Muscle of arm (tissue), 1 donor: ENCODE measurements at regions not wholly inside any gene's neighbourhood (a gene's known extent, or its start where the extent isn't known, plus 50 kb on each side); places are given as distances from the start of the nearest gene placed in this dataset.
"Not testable (repeated sequence)": the region's sequence is repeated elsewhere in the genome, so short reads cannot be mapped to it uniquely, and the experiment has no call there.

Experiments used
- DNase-seq: peaks from one replicate; pipeline ENCODE4 v3.0.0-alpha.2; 2013

DNA sequence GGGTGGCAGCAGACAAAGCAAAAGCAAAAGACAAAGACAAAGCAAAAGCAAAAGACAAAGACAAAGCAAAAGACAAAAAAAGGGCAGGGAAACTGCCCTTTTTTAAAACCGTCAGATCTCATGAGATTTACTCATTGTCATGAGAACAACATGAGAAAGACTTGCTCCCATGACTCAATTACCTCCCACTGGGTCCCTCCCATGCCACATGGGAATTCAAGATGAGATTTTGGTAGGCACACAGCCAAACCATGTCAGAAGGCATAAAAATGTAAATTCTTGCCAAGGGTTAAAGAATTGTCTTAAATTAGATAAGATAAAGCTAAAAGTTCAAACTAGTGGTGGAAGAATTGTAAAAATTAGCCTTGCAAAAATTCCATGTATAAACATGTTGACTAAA, 419.7 kb downstream of the TRAM1L1 start:
- no peak for DNase-seq

DNA sequence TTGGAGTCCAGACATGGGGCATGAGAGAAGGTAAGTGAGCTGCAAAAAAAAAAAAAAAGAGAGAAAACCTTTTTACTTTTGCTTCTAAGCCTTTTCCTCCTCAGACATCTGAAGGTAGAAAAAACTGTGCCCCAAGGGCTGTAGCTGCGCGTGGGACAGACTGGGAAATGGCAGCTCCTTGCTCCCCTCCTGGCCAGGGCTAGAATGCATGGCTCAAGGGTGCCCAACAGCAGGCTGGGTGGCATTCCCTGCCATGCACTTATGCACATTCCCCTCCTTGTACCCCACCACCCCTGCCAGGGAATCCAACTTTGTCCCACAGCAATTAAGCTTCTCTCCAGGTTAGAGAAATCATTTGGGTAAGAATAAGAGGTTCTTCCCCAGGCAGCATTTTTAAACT, 421.2 kb downstream of the TRAM1L1 start:
- DNase-seq = no peak

DNA sequence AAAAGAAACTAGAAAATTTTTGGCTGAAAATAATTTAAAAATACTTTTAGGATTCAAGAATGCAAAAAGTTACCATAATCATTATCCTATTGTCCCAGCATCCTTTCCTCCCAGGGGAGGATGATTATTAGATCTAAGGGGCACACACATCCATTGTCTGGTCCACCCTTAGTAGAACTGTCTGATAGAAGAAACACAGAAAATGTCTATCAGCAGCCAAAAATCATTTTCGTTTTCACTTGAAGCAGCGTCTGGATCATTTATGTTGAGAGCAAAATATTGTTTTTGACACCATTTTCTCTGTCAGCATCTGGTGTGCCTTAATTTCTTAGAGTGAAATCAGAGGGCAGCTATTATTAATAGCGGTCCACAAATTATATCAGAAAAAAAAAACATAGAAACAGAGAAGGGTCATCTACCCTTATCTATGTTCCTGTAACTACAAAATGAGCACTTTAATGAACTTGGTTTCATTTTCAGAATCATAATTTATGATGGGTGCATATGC, 446.3 kb downstream of the TRAM1L1 start:
- DNase-seq = no peak

DNA sequence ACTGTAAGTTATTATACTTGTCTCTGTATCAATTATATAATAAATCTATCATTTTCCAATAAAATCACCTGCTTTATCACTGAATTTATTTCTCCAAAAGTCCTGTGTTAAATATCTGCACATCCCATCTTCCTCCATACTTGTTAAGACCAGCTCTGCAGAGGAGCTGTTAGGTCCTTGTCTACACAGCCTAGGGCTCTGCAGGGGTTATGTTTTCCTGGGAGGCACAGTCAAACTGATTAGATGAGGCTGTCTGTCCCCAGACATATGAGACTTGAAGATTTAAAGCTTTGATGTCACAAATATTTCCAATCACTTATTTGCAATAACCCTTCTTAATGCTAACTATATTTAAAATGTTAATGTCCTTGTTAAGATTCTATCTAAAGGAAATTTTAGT, 446.8 kb downstream of the TRAM1L1 start:
- DNase-seq = no peak

DNA sequence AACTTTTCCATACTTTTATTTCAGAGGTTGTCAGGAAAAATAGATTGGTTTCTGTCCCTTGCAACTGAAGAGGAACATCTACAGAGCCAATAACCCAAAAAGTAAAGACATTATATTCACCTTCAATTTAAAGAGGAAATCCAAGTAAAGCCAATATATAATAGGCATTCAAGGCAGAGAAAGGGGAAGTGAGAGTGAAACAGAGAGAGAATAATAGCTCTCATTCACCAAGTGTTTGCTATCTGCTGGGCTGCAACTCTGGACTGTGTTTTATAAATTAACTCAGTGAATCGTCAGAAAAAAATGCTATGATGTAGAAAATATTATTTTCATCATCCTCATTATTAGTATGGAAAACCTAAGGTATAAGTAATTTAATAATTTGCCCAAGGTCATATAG, 448.5 kb downstream of the TRAM1L1 start:
- DNase-seq = no peak

DNA sequence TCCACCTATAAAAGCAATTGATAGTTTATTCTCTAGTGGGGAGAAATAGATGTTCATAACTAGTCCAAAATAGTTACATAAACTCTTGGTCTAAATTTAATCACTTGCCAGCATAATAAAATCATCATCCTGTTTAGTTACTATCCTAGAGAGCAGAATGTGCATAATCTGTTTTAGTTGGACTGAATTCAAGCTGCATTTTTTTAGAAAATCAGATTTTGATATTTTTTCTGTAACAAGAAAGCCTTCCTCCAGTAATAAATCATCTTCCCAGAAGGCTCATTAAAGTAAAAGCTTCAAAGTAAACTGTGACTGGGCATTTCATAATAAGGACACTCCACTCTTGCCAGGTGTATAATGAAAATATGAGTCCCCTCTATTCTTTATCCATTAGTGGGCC, 453.1 kb downstream of the TRAM1L1 start:
- DNase-seq = no peak

DNA sequence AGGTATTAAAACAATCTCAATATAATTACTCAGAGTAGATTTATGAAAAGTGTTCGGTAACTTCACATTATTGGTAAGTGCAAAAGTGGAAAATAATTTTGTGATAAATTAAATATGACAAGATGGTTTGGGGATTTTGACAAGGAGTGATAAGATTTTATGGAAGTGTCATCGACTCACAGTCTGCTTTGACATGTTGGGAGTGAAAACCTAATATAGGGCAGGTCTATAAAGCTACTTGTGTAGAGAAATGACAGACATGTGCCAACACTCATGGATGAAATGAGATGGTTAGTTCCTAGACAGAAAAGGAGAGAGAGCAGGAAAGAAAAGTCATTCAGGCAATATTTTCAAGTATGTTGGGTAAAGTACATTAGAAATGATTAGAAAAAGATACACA, 456.8 kb downstream of the TRAM1L1 start:
- DNase-seq = no peak

DNA sequence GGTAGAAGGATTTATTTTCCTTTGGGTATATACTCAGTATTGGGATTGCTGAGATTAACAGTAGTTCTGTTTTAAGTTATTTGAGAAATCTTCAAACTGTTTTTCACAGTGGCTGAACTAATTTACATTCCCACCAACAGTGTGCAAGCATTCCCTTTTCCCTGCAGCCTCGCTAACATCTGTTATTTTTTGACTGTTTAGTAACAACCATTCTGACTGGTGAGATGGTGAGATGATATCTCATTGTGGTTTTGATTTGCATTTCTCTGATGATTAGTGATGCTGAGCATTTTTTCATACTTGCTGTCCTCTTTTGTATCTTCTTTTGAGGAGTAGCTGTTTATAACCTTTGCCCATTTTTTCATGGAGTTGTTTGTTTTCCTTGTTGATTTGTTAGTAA, 457.8 kb downstream of the TRAM1L1 start:
- no peak for DNase-seq

DNA sequence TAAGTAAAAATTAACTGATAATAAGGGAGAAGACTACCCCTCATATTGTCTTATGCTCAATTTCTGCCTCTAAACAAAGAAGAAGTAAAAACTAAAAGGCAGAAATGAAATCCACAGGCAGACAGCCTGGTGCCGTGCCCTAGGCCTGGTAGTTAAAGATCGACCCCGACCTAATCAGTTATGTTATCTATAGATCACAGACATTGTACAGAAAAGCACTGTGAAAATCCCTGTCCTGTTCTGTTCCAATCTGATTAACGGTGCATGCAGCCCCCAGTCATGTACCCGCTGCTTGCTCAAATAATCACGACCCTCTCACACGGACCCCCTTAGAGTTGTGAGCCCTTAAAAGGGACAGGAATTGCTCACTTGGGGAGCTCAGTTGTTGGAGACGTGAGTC, 465.9 kb downstream of the TRAM1L1 start:
- DNase-seq = not testable (repeated sequence)

DNA sequence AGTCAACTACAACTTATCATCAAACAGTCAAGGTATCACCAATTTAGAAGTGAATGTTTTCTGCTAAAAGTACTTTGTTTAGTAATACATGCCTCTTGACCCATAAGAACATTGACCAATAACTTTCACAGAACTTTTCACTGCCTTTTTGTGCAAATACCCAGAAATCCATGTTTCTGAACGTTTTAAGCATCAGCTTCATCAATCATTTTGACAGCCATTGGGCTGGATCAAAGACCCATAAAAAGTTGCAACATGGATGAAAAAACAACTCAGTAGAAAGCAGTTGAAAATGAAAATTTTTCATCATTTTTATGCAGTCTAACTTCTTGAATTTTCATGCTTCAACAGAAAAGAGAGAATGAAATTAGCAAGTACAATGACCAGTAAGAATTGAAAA, 466.7 kb downstream of the TRAM1L1 start:
- no peak for DNase-seq

DNA sequence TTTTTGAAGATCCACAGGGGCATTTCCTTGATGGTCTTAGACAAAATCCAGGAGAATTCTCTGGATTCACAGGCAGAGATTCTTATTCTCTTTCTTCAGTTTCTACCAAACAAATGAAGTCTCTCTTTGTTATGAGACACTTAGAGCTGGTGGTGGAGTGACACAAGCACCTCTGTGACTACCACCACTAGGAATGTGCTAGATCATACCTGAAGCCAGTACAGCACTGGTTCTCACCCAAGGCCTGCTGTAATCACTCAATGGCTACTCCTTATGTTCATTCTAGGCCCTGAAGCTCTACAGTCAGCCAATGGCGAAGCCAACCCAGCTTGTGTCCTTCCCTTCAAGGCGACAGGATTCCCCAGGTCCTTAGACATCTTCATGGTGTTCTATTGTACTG, 482.3 kb downstream of the TRAM1L1 start:
- no peak for DNase-seq

DNA sequence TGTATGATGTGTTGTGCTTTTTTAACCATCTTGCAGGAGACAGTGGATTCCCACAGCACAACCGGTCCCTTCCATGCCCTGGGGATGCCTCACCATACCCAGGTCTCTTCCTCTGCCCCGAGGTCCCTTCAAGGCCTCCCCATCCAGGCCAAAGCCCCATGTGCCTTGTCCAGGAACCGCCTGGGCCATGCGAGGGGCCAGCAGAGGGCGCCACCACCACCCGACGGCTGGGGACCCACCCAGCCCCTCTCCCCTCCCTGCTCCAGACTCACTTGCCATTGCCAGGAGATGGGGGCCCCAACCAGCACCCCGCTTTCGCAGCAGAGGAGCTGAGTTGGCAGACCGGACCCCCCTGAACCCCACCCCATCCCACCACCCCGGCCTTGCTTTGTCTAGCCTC, 485.5 kb downstream of the TRAM1L1 start:
- DNase-seq = no peak

DNA sequence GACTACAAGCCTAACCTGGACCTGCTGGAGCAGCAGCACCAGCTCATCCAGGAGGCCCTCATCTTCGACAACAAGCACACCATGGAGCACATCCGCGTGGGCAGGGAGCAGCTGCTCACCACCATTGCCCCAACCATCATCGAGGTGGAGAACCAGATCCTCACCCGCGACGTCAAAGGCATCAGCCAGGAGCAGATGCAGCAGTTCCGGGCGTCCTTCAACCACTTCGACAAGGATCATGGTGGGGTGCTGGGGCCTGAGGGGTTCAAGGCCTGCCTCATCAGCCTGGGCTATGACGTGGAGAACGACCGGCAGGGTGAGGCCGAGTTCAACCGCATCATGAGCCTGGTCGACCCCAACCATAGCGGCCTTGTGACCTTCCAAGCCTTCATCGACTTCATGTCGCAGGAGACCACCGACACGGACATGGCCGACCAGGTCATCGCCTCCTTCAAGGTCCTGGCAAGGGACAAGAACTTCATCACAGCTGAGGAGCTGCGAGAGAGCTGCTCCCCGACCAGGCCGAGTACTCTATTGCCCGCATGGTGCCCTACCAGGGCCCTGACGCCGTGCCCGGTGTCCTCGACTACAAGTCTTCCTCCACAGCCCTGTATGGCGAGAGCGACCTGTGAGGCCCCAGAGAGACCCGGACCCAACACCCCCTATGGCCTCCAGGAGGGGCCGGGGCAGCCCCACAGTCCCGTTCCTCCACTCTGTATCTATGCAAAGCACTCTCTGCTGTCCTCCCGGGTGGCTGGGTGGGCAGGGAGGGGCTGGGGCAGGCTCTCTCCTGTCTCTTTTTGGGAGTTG, 486.2 kb downstream of the TRAM1L1 start:
- DNase-seq = no peak

DNA sequence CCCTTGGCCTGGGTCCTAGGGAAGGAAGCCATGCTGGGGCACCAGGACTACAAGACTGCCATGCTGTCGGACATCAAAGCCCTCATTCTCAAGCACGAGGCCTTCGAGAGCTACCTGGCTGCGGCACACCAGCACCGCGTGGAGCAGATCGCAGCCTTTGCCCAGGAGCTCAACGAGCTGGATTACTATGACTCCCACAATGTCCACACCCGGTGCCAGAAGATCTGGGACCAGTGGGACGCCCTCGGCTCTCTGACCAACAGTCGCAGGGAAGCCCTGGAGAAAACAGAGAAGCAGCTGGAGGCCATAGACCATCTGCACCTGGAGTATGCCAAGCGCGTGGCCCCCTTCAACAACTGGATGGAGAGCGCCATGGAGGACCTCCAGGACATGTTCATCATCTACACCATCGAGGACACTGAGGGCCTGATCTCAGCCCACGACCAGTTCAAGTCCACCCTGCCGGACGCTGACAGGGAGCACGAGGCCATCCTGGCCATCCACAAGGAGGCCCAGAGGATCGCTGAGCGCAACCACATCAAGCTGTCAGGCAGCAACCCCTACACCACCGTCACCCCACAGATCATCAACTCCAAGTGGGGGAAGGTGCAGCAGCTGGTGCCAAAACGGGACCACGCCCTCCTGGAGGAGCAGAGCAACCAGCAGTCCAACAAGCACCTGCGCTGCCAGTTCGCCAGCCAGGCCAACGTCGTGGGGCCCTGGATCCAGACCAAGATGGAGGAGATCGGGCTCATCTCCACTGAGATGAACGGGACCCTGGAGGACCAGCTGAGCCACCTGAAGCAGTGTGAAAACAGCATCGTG, 487.0 kb downstream of the TRAM1L1 start:
- DNase-seq = no peak

DNA sequence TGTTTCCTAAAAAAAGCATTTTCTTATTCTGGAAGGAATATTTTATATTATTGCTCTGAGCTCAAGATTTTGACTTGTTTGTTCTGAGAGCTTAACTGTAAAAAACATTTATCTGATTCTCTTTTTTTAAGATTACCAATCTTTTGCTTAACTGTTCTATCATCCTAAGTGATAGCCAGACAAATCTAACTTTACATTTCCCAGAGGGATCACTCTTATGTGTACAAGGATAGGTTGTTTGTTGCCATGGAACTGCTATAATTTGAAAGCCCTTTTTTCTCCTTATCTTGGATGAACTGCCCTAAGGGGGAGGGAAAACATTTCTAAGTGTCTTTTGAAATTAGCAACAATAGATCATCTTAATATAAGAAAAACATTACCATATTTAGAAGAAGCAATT, 494.7 kb downstream of the TRAM1L1 start:
- DNase-seq = peak; percentile 3

DNA sequence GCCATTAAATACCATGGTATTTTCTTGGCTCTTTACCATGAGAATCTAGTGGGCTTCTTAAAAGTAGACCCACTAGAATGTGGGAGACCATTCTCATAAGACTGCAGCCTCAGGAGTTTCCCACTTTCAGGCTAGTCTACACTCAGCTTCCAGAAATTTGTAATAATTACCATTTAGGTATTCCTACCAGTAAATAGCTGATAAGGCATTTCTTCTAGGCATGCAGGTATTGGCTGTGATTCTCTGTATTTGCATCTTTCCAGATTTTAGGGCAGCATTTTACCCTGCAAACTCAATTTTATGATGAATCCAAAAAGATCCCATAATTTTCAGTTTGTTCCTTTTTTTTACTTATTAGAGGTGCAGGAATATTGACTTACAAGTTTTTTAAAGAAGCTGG, 496.6 kb downstream of the TRAM1L1 start:
- no peak for DNase-seq

DNA sequence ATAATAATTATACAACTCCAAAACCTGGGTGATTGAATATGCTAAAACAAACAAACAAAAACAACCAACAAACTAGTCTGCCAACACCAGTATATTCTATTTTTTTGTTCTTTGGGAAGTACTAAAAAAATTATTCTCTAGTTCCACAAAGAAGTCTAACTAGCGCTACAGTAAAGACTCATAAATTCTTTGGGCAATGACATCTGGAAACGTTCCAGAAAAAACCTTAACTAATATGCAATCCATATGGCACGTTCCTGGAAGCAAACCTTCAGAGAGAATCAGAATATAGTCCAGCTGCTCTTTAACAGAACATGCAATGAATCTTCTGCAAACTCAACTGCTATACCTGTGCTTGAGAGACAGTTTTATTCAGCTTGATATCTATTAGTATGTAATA, 500.1 kb downstream of the TRAM1L1 start:
- DNase-seq = no peak

DNA sequence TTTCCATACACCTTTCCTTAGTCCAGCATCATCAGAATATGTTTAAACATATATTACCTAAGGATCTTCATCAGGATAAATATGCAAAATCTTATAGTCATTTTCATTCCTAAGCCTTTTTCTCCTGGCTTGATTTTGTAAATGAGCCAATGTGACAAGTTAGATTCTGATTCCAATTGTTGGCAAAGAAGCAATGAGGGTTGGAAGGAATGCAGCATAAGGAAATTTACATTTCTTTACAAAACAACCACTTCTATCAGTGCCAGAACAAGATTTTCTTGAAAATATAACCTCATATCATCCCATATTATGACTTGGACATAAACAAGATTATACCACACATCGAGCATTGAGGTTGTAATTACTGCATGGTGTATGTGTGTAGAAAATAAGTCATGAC, 508.1 kb downstream of the TRAM1L1 start:
- no peak for DNase-seq

DNA sequence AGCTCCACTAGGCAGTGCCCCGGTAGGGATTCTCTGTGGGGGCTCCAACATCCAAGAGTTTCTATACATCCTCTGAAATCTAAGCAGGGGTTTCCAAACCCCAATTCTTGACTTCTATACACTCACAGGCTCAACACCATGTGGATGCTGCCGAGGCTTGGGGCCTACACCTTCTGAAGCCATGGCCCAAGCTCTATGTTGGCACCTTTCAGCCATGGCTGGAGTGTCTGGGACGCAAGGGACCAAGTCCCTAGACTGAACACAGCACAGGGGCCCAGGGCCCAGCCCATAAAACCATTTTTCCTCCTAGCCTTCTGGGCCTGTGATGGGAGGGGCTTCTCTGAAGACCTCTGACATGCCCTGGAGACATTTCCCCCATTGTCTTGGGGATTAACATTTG, 511.8 kb downstream of the TRAM1L1 start:
- DNase-seq = no peak

DNA sequence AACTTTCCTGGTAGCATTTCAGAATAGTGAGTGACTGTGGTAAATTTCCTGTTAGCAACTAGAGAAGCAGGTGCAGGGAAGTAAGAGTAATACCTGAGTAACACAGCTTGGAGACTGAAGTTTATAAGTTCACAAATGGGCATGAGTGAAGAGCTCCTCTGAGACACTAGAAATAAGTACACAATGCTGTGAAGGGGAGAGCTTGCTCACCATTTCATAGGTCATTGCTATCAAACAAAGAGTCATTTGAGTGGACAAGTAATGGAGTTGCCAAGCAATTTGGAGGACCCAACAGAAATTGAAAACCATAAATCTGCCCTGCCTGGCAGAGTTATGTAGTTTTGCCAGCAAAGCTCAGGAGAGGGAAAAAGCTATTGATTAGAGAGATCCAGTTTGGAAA, 523.6 kb downstream of the TRAM1L1 start:
- DNase-seq = no peak

DNA sequence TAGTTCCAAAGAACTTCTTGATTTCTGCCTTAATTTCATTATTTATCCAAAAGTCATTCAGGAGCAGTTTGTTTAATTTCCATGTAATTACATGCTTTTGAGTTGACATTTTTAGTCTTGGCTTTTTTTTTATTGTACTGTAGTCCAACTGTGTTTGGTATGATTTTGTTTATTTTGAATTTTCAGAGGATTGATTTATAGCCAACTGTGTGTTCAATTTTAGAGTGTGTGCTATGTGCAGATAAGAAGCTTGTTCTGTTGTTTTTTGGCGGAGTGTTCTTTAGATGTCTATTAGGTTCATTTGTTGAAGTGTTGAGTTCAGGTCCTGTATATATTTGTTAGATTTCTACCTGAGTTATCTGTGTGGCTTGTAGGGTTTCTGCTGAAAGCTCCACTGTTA, 533.6 kb downstream of the TRAM1L1 start:
- DNase-seq = no peak

DNA sequence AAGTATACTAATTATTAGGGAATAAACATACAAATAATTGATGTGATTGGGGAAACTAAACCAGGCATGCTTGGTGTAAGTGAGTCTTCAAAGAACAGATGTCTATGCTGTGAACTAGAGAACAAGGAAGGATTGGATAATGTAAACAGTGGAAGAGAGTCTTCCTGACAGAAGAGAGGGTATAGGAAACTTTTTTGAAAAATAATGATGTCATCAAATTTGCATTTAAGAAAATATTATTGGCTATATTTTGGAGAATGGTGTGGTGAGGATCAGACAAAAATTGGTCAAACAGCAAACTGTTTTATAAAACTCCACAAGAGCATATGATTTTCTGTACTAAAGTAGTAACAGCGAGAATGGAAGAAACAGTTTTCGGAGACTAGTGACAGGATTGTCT, 537.7 kb downstream of the TRAM1L1 start:
- DNase-seq = no peak

DNA sequence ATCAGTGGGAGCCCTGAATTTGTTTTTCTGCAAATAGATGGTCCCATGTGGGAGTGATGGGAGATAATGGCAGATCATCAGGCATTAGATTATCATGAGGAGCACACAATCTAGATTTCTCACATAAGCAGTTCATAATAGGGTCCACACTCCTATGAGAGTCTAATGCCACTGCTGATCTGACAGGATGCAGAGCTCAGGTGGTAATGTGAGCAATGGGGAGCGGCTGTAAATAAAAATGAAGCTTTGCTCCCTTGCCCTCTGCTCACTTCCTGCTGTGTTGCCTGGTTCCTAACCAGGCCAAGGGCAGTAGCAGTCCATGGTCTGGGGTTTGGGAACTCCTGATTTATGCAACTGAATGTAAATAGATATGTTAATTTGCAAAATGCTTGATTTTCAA, 538.6 kb downstream of the TRAM1L1 start:
- no peak for DNase-seq
